SK-N-SH (cell line): ENCODE measurements at regions not wholly inside any gene's neighbourhood (a gene's known extent, or its start where the extent isn't known, plus 50 kb on each side); places are given as distances from the start of the nearest gene placed in this dataset.

Source experiments
- CTCF ChIA-PET: fragments of 300-600, 350-600 bp; formaldehyde crosslinking; extraction: SDS; loops from one replicate; lab custom pipeline; 2021; lab: Yijun Ruan, JAX
- POLR2A ChIA-PET: fragments of 350-600 bp; sonication (Branson Sonifier 250); formaldehyde crosslinking; extraction: SDS; loops from one replicate; lab custom pipeline; 2020; ENCODE audit warnings: antibody characterized with exemption, inconsistent platforms; lab: Yijun Ruan, JAX
- DNase-seq: peaks from one replicate; pipeline ENCODE4 v3.0.0; 2012
- H2AFZ ChIP-seq: fragments of 200-600 bp; sonication (generic); 2 replicates; pipeline ENCODE4 v1.8.1; 2016; ENCODE audit warnings: antibody characterized with exemption, mild to moderate bottlenecking, low read depth
- H3F3A ChIP-seq: fragments of 200-600 bp; sonication (generic); replicated peaks from 2 replicates; pipeline ENCODE3; 2016; ENCODE audit warnings: antibody characterized with exemption, mild to moderate bottlenecking; ENCODE audit not compliant: insufficient read depth
- H3K27ac ChIP-seq, 2 experiments: fragments of 200-500 bp in 1 of 2; fragments of 200-600 bp in 1 of 2; sonication (Bioruptor generic) in 1 of 2; sonication (generic), shearing (Covaris generic) in 1 of 2; 2 replicates each; pipeline versions ENCODE4 v1.5.1 to v1.6.1; 2014 to 2016; ENCODE audit warnings: low read depth in 2 of 2, inconsistent platforms in 1 of 2, low read length in 1 of 2, mild to moderate bottlenecking in 1 of 2, mixed read lengths in 1 of 2
- H3K27me3 ChIP-seq: fragments of 200-600 bp; sonication (generic), shearing (Covaris generic); 2 replicates; pipeline ENCODE4 v1.6.1; 2016; ENCODE audit warnings: mixed run types; ENCODE audit not compliant: insufficient read depth
- H3K36me3 ChIP-seq, 2 experiments: fragments of 200-500 bp in 1 of 2; fragments of 200-600 bp in 1 of 2; sonication (Bioruptor generic) in 1 of 2; sonication (generic) in 1 of 2; replicated peaks in 1 of 2; 2 replicates each; pipeline versions ENCODE3 to v1.5.1; 2014 to 2016; ENCODE audit warnings: low read length in 1 of 2, mild to moderate bottlenecking in 1 of 2; ENCODE audit not compliant: insufficient read depth in 2 of 2, control insufficient read depth in 1 of 2
- H3K4me1 ChIP-seq, 2 experiments: fragments of 200-500 bp in 1 of 2; fragments of 200-600 bp in 1 of 2; sonication (Bioruptor generic) in 1 of 2; sonication (generic), shearing (Covaris generic) in 1 of 2; 2 replicates each; pipeline versions ENCODE4 v1.5.1 to v1.6.1; 2014 to 2016; ENCODE audit warnings: low read depth in 1 of 2, low read length in 1 of 2, mixed run types in 1 of 2; ENCODE audit not compliant: insufficient read depth in 2 of 2, control insufficient read depth in 1 of 2
- H3K4me2 ChIP-seq: fragments of 200-600 bp; sonication (generic), shearing (Covaris generic); 2 replicates; pipeline ENCODE4 v1.6.1; 2017; ENCODE audit warnings: mixed run types
- H3K4me3 ChIP-seq, 2 experiments: fragments of 200-500 bp in 1 of 2; fragments of 200-600 bp in 1 of 2; sonication (Bioruptor generic) in 1 of 2; sonication (generic), shearing (Covaris generic) in 1 of 2; 2 replicates each; pipeline versions ENCODE4 v1.5.1 to v1.8.1; 2014 to 2016; ENCODE audit warnings: low read depth in 2 of 2, inconsistent platforms in 1 of 2, low read length in 1 of 2, mild to moderate bottlenecking in 1 of 2, mixed read lengths in 1 of 2, moderate library complexity in 1 of 2
- H3K79me2 ChIP-seq: fragments of 200-600 bp; sonication (generic); 2 replicates; pipeline ENCODE4 v1.8.1; 2017; ENCODE audit warnings: mild to moderate bottlenecking; ENCODE audit not compliant: insufficient read depth
- H3K9ac ChIP-seq: fragments of 200-600 bp; sonication (generic); 2 replicates; pipeline ENCODE4 v1.6.1; 2017; ENCODE audit warnings: mixed run types
- H3K9me2 ChIP-seq: fragments of 200-600 bp; sonication (generic); 2 replicates; pipeline ENCODE4 v1.6.1; 2017; ENCODE audit warnings: mixed run types
- H3K9me3 ChIP-seq: fragments of 200-600 bp; sonication (generic); 2 replicates; pipeline ENCODE4 v1.6.1; 2017; ENCODE audit warnings: mixed run types, mild to moderate bottlenecking, moderate library complexity
- H4K20me1 ChIP-seq: fragments of 200-600 bp; sonication (generic); 2 replicates; pipeline ENCODE4 v1.6.1; 2017; ENCODE audit warnings: mild to moderate bottlenecking, mixed run types; ENCODE audit not compliant: insufficient read depth
- EZH2phosphoT487 ChIP-seq: fragments of 200-600 bp; sonication (generic); IDR thresholded peaks from 2 replicates; pipeline ENCODE4 v1.6.1; 2017; ENCODE audit warnings: low read depth, mixed run types, mild to moderate bottlenecking, antibody characterized with exemption, moderate library complexity, borderline replicate concordance
- GABPA ChIP-seq: IDR thresholded peaks from 2 replicates; pipeline ENCODE4 v1.4.0; 2012; ENCODE audit warnings: low read depth, mild to moderate bottlenecking
- GATA2 ChIP-seq: sonication (generic); formaldehyde crosslinking; IDR thresholded peaks from 2 replicates; pipeline ENCODE4 v1.5.0; 2020; ENCODE audit warnings: mild to moderate bottlenecking, missing genetic modification reagents
- MXI1 ChIP-seq: IDR thresholded peaks from 2 replicates; pipeline ENCODE4 v1.6.1; 2012; ENCODE audit warnings: mild to moderate bottlenecking, low read depth, low read length, improper control_type of control experiment
- POLR2AphosphoS5 ChIP-seq: IDR thresholded peaks from 2 replicates; pipeline ENCODE4 v1.6.1; 2012; ENCODE audit warnings: low read depth, low read length
- RFX5 ChIP-seq: IDR thresholded peaks from 2 replicates; pipeline ENCODE4 v1.6.1; 2012; ENCODE audit warnings: mild to moderate bottlenecking, improper control_type of control experiment, low read length
- SIN3A ChIP-seq: IDR thresholded peaks from 2 replicates; pipeline ENCODE4 v1.6.1; 2012; ENCODE audit warnings: low read depth, mild to moderate bottlenecking, low read length, moderate library complexity, borderline replicate concordance
- TEAD4 ChIP-seq: IDR thresholded peaks from 2 replicates; pipeline ENCODE4 v1.4.0; 2012; ENCODE audit warnings: mild to moderate bottlenecking, borderline replicate concordance; ENCODE audit not compliant: insufficient read depth
- YY1 ChIP-seq: IDR thresholded peaks from 2 replicates; pipeline ENCODE4 v1.4.0; 2012; ENCODE audit warnings: low read depth, mild to moderate bottlenecking
- WGBS: methylation state at CpG from one replicate; pipeline ENCODE4 v1.1.6; 2017; ENCODE audit warnings: low lambda C conversion rate; 5-methylcytosine and 5-hydroxymethylcytosine counted together
- TF ChIP-seq, protein P1 (sequence below): fragments of 200-600 bp; sonication (generic); IDR thresholded peaks from 2 replicates; pipeline ENCODE4 v1.6.1; 2017; ENCODE audit warnings: antibody characterized with exemption, mild to moderate bottlenecking, moderate library complexity
- TF ChIP-seq, protein P2 (sequence below): IDR thresholded peaks from 2 replicates; pipeline ENCODE4 v1.4.0; 2012; ENCODE audit warnings: low read depth, borderline replicate concordance
- TF ChIP-seq, protein P3 (sequence below): IDR thresholded peaks from 2 replicates; pipeline ENCODE4 v1.4.0; 2012; ENCODE audit warnings: low read depth

DNA sequence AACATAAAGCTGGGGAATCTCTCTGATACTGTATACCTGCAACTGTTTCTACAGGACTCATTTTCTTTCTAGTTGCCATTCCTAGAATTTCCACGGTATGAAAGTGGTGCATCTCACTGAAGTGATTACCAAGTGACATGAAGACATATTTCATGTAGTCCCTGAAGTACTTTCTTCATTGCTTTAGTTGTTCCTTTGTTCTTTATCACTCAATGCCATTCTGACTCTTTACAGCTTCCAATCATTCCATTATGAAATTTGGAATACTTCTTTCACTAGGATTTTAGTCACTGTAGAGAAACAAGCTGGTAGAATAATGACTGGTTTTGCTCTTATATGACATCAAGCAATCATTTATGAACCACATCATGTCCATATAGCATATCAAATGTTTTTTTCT, 645.1 kb downstream of the CDH18 start:
- ChIA-PET CTCF (no interaction called here), POLR2A (no interaction called here)
- H3K9me3 ChIP-seq: no peaks in the 10 kb centered on the region
- no peaks in the 10 kb centered on the region for H3K4me1 ChIP-seq
- no peaks in the 10 kb centered on the region for H3K36me3 ChIP-seq
- H3K9ac ChIP-seq: no peak overlapping the region
- no peak overlapping the region for H2AFZ ChIP-seq
- H3K4me2 ChIP-seq: no peak overlapping the region
- H3K4me3 ChIP-seq: no peak overlapping the region
- no peaks in the 10 kb centered on the region for H3K79me2 ChIP-seq
- DNase-seq: no peak
- H3K9me2 ChIP-seq: no peaks in the 10 kb centered on the region
- H3F3A ChIP-seq: no peaks in the 10 kb centered on the region
- H3K27me3 ChIP-seq: no peaks in the 10 kb centered on the region
- no peak overlapping the region for H3K27ac ChIP-seq
- 0% methylated on average over 1 of the region's 1 CpG for WGBS
- TF ChIP-seq MXI1: no peak
- TF ChIP-seq, protein P1, sequence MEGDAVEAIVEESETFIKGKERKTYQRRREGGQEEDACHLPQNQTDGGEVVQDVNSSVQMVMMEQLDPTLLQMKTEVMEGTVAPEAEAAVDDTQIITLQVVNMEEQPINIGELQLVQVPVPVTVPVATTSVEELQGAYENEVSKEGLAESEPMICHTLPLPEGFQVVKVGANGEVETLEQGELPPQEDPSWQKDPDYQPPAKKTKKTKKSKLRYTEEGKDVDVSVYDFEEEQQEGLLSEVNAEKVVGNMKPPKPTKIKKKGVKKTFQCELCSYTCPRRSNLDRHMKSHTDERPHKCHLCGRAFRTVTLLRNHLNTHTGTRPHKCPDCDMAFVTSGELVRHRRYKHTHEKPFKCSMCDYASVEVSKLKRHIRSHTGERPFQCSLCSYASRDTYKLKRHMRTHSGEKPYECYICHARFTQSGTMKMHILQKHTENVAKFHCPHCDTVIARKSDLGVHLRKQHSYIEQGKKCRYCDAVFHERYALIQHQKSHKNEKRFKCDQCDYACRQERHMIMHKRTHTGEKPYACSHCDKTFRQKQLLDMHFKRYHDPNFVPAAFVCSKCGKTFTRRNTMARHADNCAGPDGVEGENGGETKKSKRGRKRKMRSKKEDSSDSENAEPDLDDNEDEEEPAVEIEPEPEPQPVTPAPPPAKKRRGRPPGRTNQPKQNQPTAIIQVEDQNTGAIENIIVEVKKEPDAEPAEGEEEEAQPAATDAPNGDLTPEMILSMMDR: no peak
- TF ChIP-seq, protein P2, sequence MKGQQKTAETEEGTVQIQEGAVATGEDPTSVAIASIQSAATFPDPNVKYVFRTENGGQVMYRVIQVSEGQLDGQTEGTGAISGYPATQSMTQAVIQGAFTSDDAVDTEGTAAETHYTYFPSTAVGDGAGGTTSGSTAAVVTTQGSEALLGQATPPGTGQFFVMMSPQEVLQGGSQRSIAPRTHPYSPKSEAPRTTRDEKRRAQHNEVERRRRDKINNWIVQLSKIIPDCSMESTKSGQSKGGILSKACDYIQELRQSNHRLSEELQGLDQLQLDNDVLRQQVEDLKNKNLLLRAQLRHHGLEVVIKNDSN: no peak
- TF ChIP-seq POLR2AphosphoS5: no peak
- TF ChIP-seq, protein P3, sequence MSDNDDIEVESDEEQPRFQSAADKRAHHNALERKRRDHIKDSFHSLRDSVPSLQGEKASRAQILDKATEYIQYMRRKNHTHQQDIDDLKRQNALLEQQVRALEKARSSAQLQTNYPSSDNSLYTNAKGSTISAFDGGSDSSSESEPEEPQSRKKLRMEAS: no peak
- no peak for TF ChIP-seq EZH2phosphoT487
- TF ChIP-seq TEAD4: no peak
- TF ChIP-seq GABPA: no peak
- no peak for TF ChIP-seq RFX5
- TF ChIP-seq YY1: no peak
- no peak for TF ChIP-seq GATA2
- TF ChIP-seq SIN3A: no peak
- H4K20me1 ChIP-seq: no peaks in the 10 kb centered on the region

DNA sequence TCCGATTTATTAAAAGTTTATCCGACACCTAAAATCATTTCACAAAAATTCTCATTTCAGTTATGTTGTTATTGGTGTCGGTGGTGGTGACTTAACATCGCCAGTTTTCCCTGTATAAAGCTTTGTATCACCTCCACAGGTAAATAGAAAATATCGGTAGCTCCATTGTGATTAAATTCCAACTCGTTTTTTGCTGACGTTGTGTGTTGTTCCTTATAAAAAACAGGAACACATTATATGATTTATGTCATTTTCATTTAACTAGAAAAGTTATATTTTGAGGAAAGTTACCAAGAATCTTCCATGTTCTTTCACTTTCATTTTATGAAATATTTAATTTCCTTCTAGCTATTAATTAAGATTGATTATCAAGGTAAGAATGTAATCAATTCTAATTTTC, 635.9 kb downstream of the CDH18 start:
- no peaks in the 10 kb centered on the region for H3K9me3 ChIP-seq

More for the DNA sequence above, 635.9 kb downstream of the CDH18 start:
- Histone ChIP-seq H3K4me1 (no peaks in the 10 kb centered on the region), H2AFZ (no peak overlapping the region), H4K20me1 (no peaks in the 10 kb centered on the region), H3K9ac (no peak overlapping the region), H3K36me3 (no peaks in the 10 kb centered on the region), H3K27ac (no peak overlapping the region), H3K79me2 (no peaks in the 10 kb centered on the region), H3K4me3 (no peak overlapping the region), H3K4me2 (peak overlapping the region; percentile 21; the same call in 1 of the 2 replicates), H3F3A (no peaks in the 10 kb centered on the region), H3K27me3 (no peaks in the 10 kb centered on the region), H3K9me2 (no peaks in the 10 kb centered on the region)
- no peak for TF ChIP-seq GATA2
- WGBS: 31% methylated on average over 7 of the region's 7 CpGs
- DNase-seq: no peak
- ChIA-PET POLR2A (no interaction called here), CTCF (interaction anchor here (1.1 kb wide), 1 partner anchor 14 kb away, joined by 4 read pairs; no protein-coding TSS in a partner anchor)
